ENCODE measurements at regions not wholly inside any gene's neighbourhood (a gene's known extent, or its start where the extent isn't known, plus 50 kb on each side); places are given as distances from the start of the nearest gene placed in this dataset.

GRCh38 chr5:164941132-164941531 lies 1435.7 kb downstream of the MAT2B start:
- TF ChIP-seq CTCF (IDR thresholded peaks at IDR 0.05; ENCODE audit: poor library complexity), result no peak
- TF ChIP-seq EZH2 (IDR thresholded peaks at IDR 0.05; ENCODE audit: borderline replicate concordance), result no peak

Measured in hepatocyte (in vitro differentiated cells).